MCF 10A (cell line): ENCODE measurements at regions not wholly inside any gene's neighbourhood (a gene's known extent, or its start where the extent isn't known, plus 50 kb on each side); places are given as distances from the start of the nearest gene placed in this dataset.

Experiments
- BruUV-seq: library from RNA; stranded (reverse); fragments of 400-500 nt; replicated peaks from 2 replicates; lab custom pipeline; 2021; lab: Mats Ljungman, UMichigan
- CTCF ChIA-PET: fragments of 300-600 bp; sonication (Branson Sonifier 250); formaldehyde crosslinking; extraction: SDS; loops from one replicate; lab custom pipeline; 2021; ENCODE audit warnings: antibody characterized with exemption, inconsistent platforms; lab: Yijun Ruan, JAX
- POLR2A ChIA-PET: fragments of 300-600, 350-650 bp; sonication (Branson Sonifier 250); formaldehyde crosslinking; extraction: SDS; loops from one replicate; lab custom pipeline; 2020; ENCODE audit warnings: antibody characterized with exemption, inconsistent platforms; lab: Yijun Ruan, JAX
- DNase-seq: peaks from one replicate; pipeline ENCODE4 v3.0.0-alpha.2; 2018; ENCODE audit not compliant: unreplicated experiment
- H3K27ac Mint-ChIP-seq: one replicate; pipeline ENCODE4 v1.8.0; 2022; ENCODE audit warnings: mild to moderate bottlenecking, low read depth, mixed read lengths; ENCODE audit not compliant: unreplicated experiment
- H3K27me3 Mint-ChIP-seq: one replicate; pipeline ENCODE4 v1.8.0; 2022; ENCODE audit warnings: mixed read lengths; ENCODE audit not compliant: insufficient read depth, unreplicated experiment
- H3K36me3 Mint-ChIP-seq: one replicate; pipeline ENCODE4 v1.8.0; 2022; ENCODE audit warnings: mild to moderate bottlenecking, moderate library complexity, mixed read lengths; ENCODE audit not compliant: insufficient read depth, unreplicated experiment
- H3K4me1 Mint-ChIP-seq: one replicate; pipeline ENCODE4 v1.8.0; 2022; ENCODE audit warnings: mixed read lengths; ENCODE audit not compliant: insufficient read depth, unreplicated experiment
- H3K4me3 Mint-ChIP-seq: one replicate; pipeline ENCODE4 v1.8.0; 2022; ENCODE audit warnings: mild to moderate bottlenecking, moderate library complexity, mixed read lengths; ENCODE audit not compliant: unreplicated experiment
- H3K9me3 Mint-ChIP-seq: one replicate; pipeline ENCODE4 v1.8.0; 2022; ENCODE audit warnings: mixed read lengths; ENCODE audit not compliant: unreplicated experiment
- CTCF ChIP-seq: fragments of 200-600 bp; IDR thresholded peaks from one replicate; pipeline ENCODE4 v1.8.0; 2022; ENCODE audit warnings: antibody characterized with exemption, mild to moderate bottlenecking; ENCODE audit not compliant: unreplicated experiment
- intact Hi-C: fragments of 100-400 bp; cut with micrococcal nuclease; formaldehyde crosslinking; loops from 2 replicates; pipeline ENCODE4 v1.14.1; 2022

GRCh38 chr16:66121466-66121865 lies 245.0 kb upstream of the CDH5 start:
- intact Hi-C loops, result no loop called here
- ChIA-PET POLR2A (no interaction called here), CTCF (interaction anchor here (0.6 to 0.7 kb wide), 2 partner anchors 11 to 109 kb away, joined by 3 read pairs; no protein-coding TSS in a partner anchor)
- H3K9me3 Mint-ChIP-seq, result peaks cover 5% of the 10 kb centered on the region
- no peaks in the 10 kb centered on the region for H3K27me3 Mint-ChIP-seq
- BruUV-seq, result no TSS peak
- H3K4me3 Mint-ChIP-seq, result no peak overlapping the region
- DNase-seq, result no peak
- H3K36me3 Mint-ChIP-seq, result no peaks in the 10 kb centered on the region
- no peak for TF ChIP-seq CTCF
- H3K27ac Mint-ChIP-seq, result no peak overlapping the region
- H3K4me1 Mint-ChIP-seq, result no peaks in the 10 kb centered on the region

- POLR2A ChIA-PET, result no interaction called here
- no peak for TF ChIP-seq CTCF
- no TSS peak for BruUV-seq
- Mint-ChIP-seq H3K36me3 (no peaks in the 10 kb centered on the region), H3K4me1 (no peaks in the 10 kb centered on the region), H3K27me3 (no peaks in the 10 kb centered on the region), H3K4me3 (no peak overlapping the region), H3K9me3 (peaks cover 9% of the 10 kb centered on the region), H3K27ac (no peak overlapping the region)
- intact Hi-C loops, result no loop called here
- no peak for DNase-seq
- CTCF ChIA-PET, result no interaction called here
Measured at GRCh38 chr16:66120656-66121055, 245.8 kb upstream of the CDH5 start.

GRCh38 chr16:66116163-66117002 lies 250.1 kb upstream of the CDH5 start:
- ChIA-PET POLR2A (no interaction called here), CTCF (interaction anchor here (1.3 kb wide), 1 partner anchor 14 kb away, joined by 3 read pairs; no protein-coding TSS in a partner anchor)
- peak; percentile 15 for DNase-seq
- Mint-ChIP-seq H3K4me3 (no peak overlapping the region), H3K4me1 (no peaks in the 10 kb centered on the region), H3K27ac (no peak overlapping the region), H3K27me3 (no peaks in the 10 kb centered on the region), H3K36me3 (no peaks in the 10 kb centered on the region), H3K9me3 (peaks cover 35% of the 10 kb centered on the region)
- intact Hi-C loops, result no loop called here
- BruUV-seq, result no TSS peak
- TF ChIP-seq CTCF, result no peak

GRCh38 chr16:66115373-66115772 lies 251.1 kb upstream of the CDH5 start:
- intact Hi-C loops, result no loop called here
- POLR2A ChIA-PET, result no interaction called here
- no TSS peak for BruUV-seq

More at GRCh38 chr16:66115373-66115772, 251.1 kb upstream of the CDH5 start:
- Mint-ChIP-seq H3K4me3 (no peak overlapping the region), H3K27ac (no peak overlapping the region), H3K36me3 (no peaks in the 10 kb centered on the region), H3K27me3 (no peaks in the 10 kb centered on the region), H3K4me1 (no peaks in the 10 kb centered on the region), H3K9me3 (peaks cover 37% of the 10 kb centered on the region)
- CTCF ChIA-PET, result interaction anchor here (0.7 to 1.3 kb wide), 2 partner anchors 13 to 51 kb away, joined by 3 read pairs; no protein-coding TSS in a partner anchor
- no peak for TF ChIP-seq CTCF
- no peak for DNase-seq
